ENCODE measurements at regions not wholly inside any gene's neighbourhood (a gene's known extent, or its start where the extent isn't known, plus 50 kb on each side); places are given as distances from the start of the nearest gene placed in this dataset.

GRCh38 chr2:173588931-173589369, 234.3 kb downstream of the CDCA7 start:
- intact Hi-C loops (cut with micrococcal nuclease), result no loop called here
- Mint-ChIP-seq H3K36me3 (ENCODE audit: low read depth) (no peaks in the 10 kb centered on the region), H3K4me3 (no peak overlapping the region), H3K27me3 (ENCODE audit: insufficient read depth) (no peaks in the 10 kb centered on the region), H3K4me1 (ENCODE audit: low read depth) (no peaks in the 10 kb centered on the region), H3K27ac (no peak overlapping the region), H3K9me3 (peaks cover 7% of the 10 kb centered on the region)
- no peak for DNase-seq (ENCODE audit: low spot score)

DNA sequence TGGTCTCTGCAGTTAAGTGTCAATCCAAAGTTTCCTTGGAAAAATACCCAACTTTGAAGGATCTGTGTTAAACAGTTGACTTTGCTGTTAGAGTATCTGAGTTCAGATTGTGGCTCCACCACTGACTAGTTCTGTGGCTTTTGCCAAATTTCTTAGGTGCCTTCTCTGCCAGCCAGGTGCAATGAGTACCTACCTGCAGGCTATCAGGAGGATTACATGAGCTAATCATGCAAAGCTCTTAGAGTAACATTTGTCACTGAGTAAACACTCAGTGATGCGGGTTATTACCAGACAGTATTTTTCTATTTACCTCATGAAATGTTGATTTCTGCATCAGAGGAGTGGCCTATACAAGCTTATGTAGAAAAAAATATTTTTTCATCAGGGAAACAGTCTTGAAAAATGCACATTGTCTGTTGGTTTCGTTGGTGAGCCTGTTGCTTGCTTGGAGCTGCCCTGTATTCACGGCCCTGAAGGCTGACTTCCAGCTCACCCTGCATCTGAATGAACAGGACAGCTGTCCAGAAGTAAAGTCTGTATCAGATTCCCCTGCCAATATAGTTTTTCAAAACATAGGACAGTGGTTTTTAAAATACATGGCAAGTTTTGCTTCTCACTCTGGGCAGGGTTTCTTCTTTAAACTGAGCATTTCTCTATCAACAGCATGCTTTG, 235.1 kb downstream of the CDCA7 start:
- Mint-ChIP-seq H3K27ac (no peak overlapping the region), H3K36me3 (ENCODE audit: low read depth) (no peaks in the 10 kb centered on the region), H3K4me3 (no peak overlapping the region), H3K27me3 (ENCODE audit: insufficient read depth) (no peaks in the 10 kb centered on the region), H3K4me1 (ENCODE audit: low read depth) (no peaks in the 10 kb centered on the region), H3K9me3 (peaks cover 8% of the 10 kb centered on the region)
- no peak for DNase-seq (ENCODE audit: low spot score)
- intact Hi-C loops (cut with micrococcal nuclease), result no loop called here

- H3K4me1 Mint-ChIP-seq (ENCODE audit: low read depth), result no peaks in the 10 kb centered on the region
- no peaks in the 10 kb centered on the region for H3K36me3 Mint-ChIP-seq (ENCODE audit: low read depth)
- no peaks in the 10 kb centered on the region for H3K27me3 Mint-ChIP-seq (ENCODE audit: insufficient read depth)
- H3K27ac Mint-ChIP-seq, result no peak overlapping the region
- intact Hi-C loops (cut with micrococcal nuclease), result no loop called here
- no peak overlapping the region for H3K4me3 Mint-ChIP-seq
- no peak for DNase-seq (ENCODE audit: low spot score)
- H3K9me3 Mint-ChIP-seq, result peaks cover 8% of the 10 kb centered on the region
Observed at GRCh38 chr2:173590276-173590861, 235.7 kb downstream of the CDCA7 start.

- intact Hi-C loops (cut with micrococcal nuclease), result no loop called here
- peaks cover 8% of the 10 kb centered on the region for H3K9me3 Mint-ChIP-seq
- no peak overlapping the region for H3K27ac Mint-ChIP-seq
- no peaks in the 10 kb centered on the region for H3K4me1 Mint-ChIP-seq (ENCODE audit: low read depth)
- no peak for DNase-seq (ENCODE audit: low spot score)
- H3K4me3 Mint-ChIP-seq, result no peak overlapping the region
- H3K36me3 Mint-ChIP-seq (ENCODE audit: low read depth), result no peaks in the 10 kb centered on the region
- peaks cover 2% of the 10 kb centered on the region for H3K27me3 Mint-ChIP-seq (ENCODE audit: insufficient read depth)
Observed at GRCh38 chr2:173593109-173593508, 238.4 kb downstream of the CDCA7 start.

DNA sequence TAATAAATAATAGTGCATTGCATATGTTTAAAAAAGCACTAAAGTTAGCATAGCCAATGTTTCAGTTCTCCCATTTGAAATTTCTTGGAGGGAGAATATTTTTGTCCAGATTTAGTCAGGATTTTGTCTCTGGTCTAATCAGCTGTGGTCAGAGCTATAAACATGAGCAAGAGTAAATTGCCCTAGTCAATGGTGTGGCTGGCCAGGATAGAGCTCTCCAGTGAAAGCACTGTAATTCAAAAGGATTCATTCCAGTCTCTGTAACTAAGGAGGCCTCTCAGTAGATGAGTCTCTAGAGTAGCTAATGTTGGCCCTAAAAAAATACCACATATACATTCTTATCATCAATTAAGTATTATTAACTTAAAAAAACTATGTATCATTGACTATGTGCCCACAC, 241.6 kb downstream of the CDCA7 start:
- no peak for DNase-seq (ENCODE audit: low spot score)
- Mint-ChIP-seq H3K4me3 (no peak overlapping the region), H3K27ac (no peak overlapping the region), H3K4me1 (ENCODE audit: low read depth) (no peaks in the 10 kb centered on the region), H3K36me3 (ENCODE audit: low read depth) (no peaks in the 10 kb centered on the region), H3K27me3 (ENCODE audit: insufficient read depth) (peaks cover 4% of the 10 kb centered on the region), H3K9me3 (peaks cover 8% of the 10 kb centered on the region)
- intact Hi-C loops (cut with micrococcal nuclease), result no loop called here

- H3K27me3 Mint-ChIP-seq (ENCODE audit: insufficient read depth), result peaks cover 4% of the 10 kb centered on the region
Observed at GRCh38 chr2:173598525-173598924, 243.9 kb downstream of the CDCA7 start.

GRCh38 chr2:173599821-173600359, 245.2 kb downstream of the CDCA7 start:
- no peaks in the 10 kb centered on the region for H3K4me1 Mint-ChIP-seq (ENCODE audit: low read depth)
- H3K36me3 Mint-ChIP-seq (ENCODE audit: low read depth), result no peaks in the 10 kb centered on the region
- no peak for DNase-seq (ENCODE audit: low spot score)
- H3K27me3 Mint-ChIP-seq (ENCODE audit: insufficient read depth), result peaks cover 4% of the 10 kb centered on the region
- no peak overlapping the region for H3K27ac Mint-ChIP-seq
- H3K4me3 Mint-ChIP-seq, result no peak overlapping the region
- intact Hi-C loops (cut with micrococcal nuclease), result no loop called here
- no peaks in the 10 kb centered on the region for H3K9me3 Mint-ChIP-seq

More at GRCh38 chr2:173598525-173598924, 243.9 kb downstream of the CDCA7 start:
- intact Hi-C loops (cut with micrococcal nuclease), result no loop called here
- no peak overlapping the region for H3K4me3 Mint-ChIP-seq
- no peak for DNase-seq (ENCODE audit: low spot score)
- H3K36me3 Mint-ChIP-seq (ENCODE audit: low read depth), result no peaks in the 10 kb centered on the region
- H3K27ac Mint-ChIP-seq, result no peak overlapping the region
- H3K9me3 Mint-ChIP-seq, result peaks cover 5% of the 10 kb centered on the region
- H3K4me1 Mint-ChIP-seq (ENCODE audit: low read depth), result no peaks in the 10 kb centered on the region

- no peaks in the 10 kb centered on the region for H3K9me3 Mint-ChIP-seq
- intact Hi-C loops (cut with micrococcal nuclease), result no loop called here
- H3K27ac Mint-ChIP-seq, result no peak overlapping the region
- H3K36me3 Mint-ChIP-seq (ENCODE audit: low read depth), result no peaks in the 10 kb centered on the region
- no peak overlapping the region for H3K4me3 Mint-ChIP-seq
- no peaks in the 10 kb centered on the region for H3K4me1 Mint-ChIP-seq (ENCODE audit: low read depth)
- H3K27me3 Mint-ChIP-seq (ENCODE audit: insufficient read depth), result peaks cover 11% of the 10 kb centered on the region
- no peak for DNase-seq (ENCODE audit: low spot score)
Observed at GRCh38 chr2:173602153-173602795, 247.6 kb downstream of the CDCA7 start.

- peaks cover 12% of the 10 kb centered on the region for H3K27me3 Mint-ChIP-seq (ENCODE audit: insufficient read depth)
- no peaks in the 10 kb centered on the region for H3K36me3 Mint-ChIP-seq (ENCODE audit: low read depth)
- intact Hi-C loops (cut with micrococcal nuclease), result no loop called here
- H3K4me1 Mint-ChIP-seq (ENCODE audit: low read depth), result no peaks in the 10 kb centered on the region
- no peak for DNase-seq (ENCODE audit: low spot score)
- H3K27ac Mint-ChIP-seq, result no peak overlapping the region
- no peaks in the 10 kb centered on the region for H3K9me3 Mint-ChIP-seq
- H3K4me3 Mint-ChIP-seq, result no peak overlapping the region
Observed at GRCh38 chr2:173605994-173606393, 251.3 kb downstream of the CDCA7 start.

DNA sequence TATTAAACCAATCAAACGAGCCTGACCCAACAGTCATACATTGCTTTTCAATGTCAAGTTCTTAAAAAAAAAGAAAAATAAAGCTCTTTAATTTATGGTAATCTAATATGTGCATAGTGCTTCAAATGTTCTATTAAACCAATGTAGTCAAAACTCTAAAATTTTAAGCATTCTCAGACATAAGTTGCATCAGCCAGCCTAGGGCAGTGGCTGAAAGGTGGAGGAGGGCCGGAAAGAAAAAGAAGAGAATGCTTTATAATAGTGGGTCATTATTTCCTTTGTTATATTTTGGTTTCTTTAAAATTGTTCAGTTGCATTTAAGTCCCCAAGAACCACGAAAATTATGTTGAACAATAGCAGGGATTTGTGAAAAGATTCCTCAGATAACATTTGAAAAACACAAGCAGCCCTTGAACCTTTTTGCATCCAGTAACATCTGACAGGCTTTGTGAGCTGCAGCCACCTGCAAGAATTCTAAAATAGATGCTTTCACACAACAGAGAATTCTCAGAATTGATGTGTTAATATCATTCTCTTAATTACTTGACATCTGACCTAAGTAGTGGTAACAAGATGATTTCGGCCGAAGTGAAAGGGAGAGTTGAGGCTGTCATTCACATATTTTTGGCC, 252.1 kb downstream of the CDCA7 start:
- H3K4me3 Mint-ChIP-seq, result no peak overlapping the region
- no peak for DNase-seq (ENCODE audit: low spot score)
- intact Hi-C loops (cut with micrococcal nuclease), result no loop called here
- peaks cover 12% of the 10 kb centered on the region for H3K27me3 Mint-ChIP-seq (ENCODE audit: insufficient read depth)
- no peaks in the 10 kb centered on the region for H3K9me3 Mint-ChIP-seq
- no peaks in the 10 kb centered on the region for H3K4me1 Mint-ChIP-seq (ENCODE audit: low read depth)
- no peak overlapping the region for H3K27ac Mint-ChIP-seq
- no peaks in the 10 kb centered on the region for H3K36me3 Mint-ChIP-seq (ENCODE audit: low read depth)

GRCh38 chr2:173607606-173608311, 253.1 kb downstream of the CDCA7 start:
- intact Hi-C loops (cut with micrococcal nuclease), result no loop called here
- Mint-ChIP-seq H3K4me1 (ENCODE audit: low read depth) (no peaks in the 10 kb centered on the region), H3K4me3 (no peak overlapping the region), H3K9me3 (no peaks in the 10 kb centered on the region), H3K27ac (no peak overlapping the region), H3K27me3 (ENCODE audit: insufficient read depth) (peaks cover 12% of the 10 kb centered on the region), H3K36me3 (ENCODE audit: low read depth) (no peaks in the 10 kb centered on the region)
- DNase-seq (ENCODE audit: low spot score), result no peak

GRCh38 chr2:173611121-173611520, 256.4 kb downstream of the CDCA7 start:
- H3K27me3 Mint-ChIP-seq (ENCODE audit: insufficient read depth), result peaks cover 15% of the 10 kb centered on the region
- no peak overlapping the region for H3K27ac Mint-ChIP-seq
- no peak overlapping the region for H3K4me3 Mint-ChIP-seq
- no peak for DNase-seq (ENCODE audit: low spot score)
- intact Hi-C loops (cut with micrococcal nuclease), result no loop called here
- no peaks in the 10 kb centered on the region for H3K4me1 Mint-ChIP-seq (ENCODE audit: low read depth)
- no peaks in the 10 kb centered on the region for H3K36me3 Mint-ChIP-seq (ENCODE audit: low read depth)
- H3K9me3 Mint-ChIP-seq, result no peaks in the 10 kb centered on the region

Data from activated T-helper 1 cell treated with anti-CD3 and anti-CD28 coated beads, Interleukin-12 subunit alpha, Interleukin-12 subunit beta, Interleukin-2, Interleukin-4 antibody, amounts not matched to agents 30 ng/mL and 10 ng/mL and 1 ng/mL, durations not matched to agents 14 hours and 24 hours and 36 hours (primary cell).